ENCODE measurements at regions not wholly inside any gene's neighbourhood (a gene's known extent, or its start where the extent isn't known, plus 50 kb on each side); places are given as distances from the start of the nearest gene placed in this dataset.

- Histone ChIP-seq H3K23me2 (ENCODE audit: low read depth, low read length) (no peaks in the 10 kb centered on the region), H3K4me1 (replicated peaks in 1 of 4; ENCODE audit: control insufficient read depth in 3 of 4, insufficient read depth in 4 of 4, low read length in 3 of 4) (no peaks in the 10 kb centered on the region), H3K4me3 (ENCODE audit: extremely low read depth in 1 of 4, insufficient read depth in 2 of 4, low read depth in 3 of 4, low read length in 4 of 4) (no peak overlapping the region), H2BK120ac (replicated peaks; ENCODE audit: low read depth, low read length) (no peak overlapping the region), H2AK5ac (ENCODE audit: low read depth, low read length) (no peak overlapping the region), H3K36me3 (ENCODE audit: control insufficient read depth in 2 of 4, insufficient read depth in 4 of 4, low read length in 3 of 4) (no peaks in the 10 kb centered on the region), H3K18ac (ENCODE audit: extremely low read depth, low read length) (no peak overlapping the region), H2BK12ac (ENCODE audit: low read depth, low read length) (no peak overlapping the region), H3K4me2 (ENCODE audit: insufficient read depth in 1 of 2, low read depth in 2 of 2, low read length in 2 of 2) (no peak overlapping the region), H4K8ac (ENCODE audit: extremely low read depth, insufficient read depth, low read length) (no peak overlapping the region), H3K9me3 (ENCODE audit: insufficient read depth in 2 of 2, low read depth in 1 of 2, low read length in 1 of 2) (no peaks in the 10 kb centered on the region), H3K56ac (replicated peaks; ENCODE audit: insufficient read length, low read depth, low read length) (no peak overlapping the region), H3K14ac (ENCODE audit: insufficient read length) (no peak overlapping the region), H3K79me1 (ENCODE audit: low read depth, low read length) (no peaks in the 10 kb centered on the region), H3K23ac (ENCODE audit: insufficient read length) (no peak overlapping the region), H3K27me3 (replicated peaks in 1 of 4; ENCODE audit: control insufficient read depth in 3 of 4, extremely low read depth in 1 of 4, insufficient read depth in 3 of 4, low read length in 3 of 4) (no peaks in the 10 kb centered on the region), H2BK20ac (ENCODE audit: low read length) (no peak overlapping the region), H3K9ac (replicated peaks in 1 of 4; ENCODE audit: extremely low read depth in 1 of 4, low read depth in 3 of 4, low read length in 3 of 4) (no peak overlapping the region), H2BK5ac (ENCODE audit: low read depth, low read length) (no peak overlapping the region), H4K20me1 (replicated peaks in 1 of 2; ENCODE audit: control insufficient read depth in 1 of 2, insufficient read depth in 2 of 2, low read length in 2 of 2) (no peaks in the 10 kb centered on the region), H3K4ac (replicated peaks; ENCODE audit: insufficient read length, low read depth, low read length) (no peak overlapping the region), H3K27ac (ENCODE audit: low read depth, low read length) (no peak overlapping the region), H4K91ac (replicated peaks; ENCODE audit: insufficient read length, low read length) (no peak overlapping the region), H2AFZ (ENCODE audit: low read length) (no peak overlapping the region), H2BK15ac (ENCODE audit: low read length) (no peak overlapping the region), H3K79me2 (ENCODE audit: control insufficient read depth in 1 of 2, insufficient read depth in 2 of 2, low read length in 2 of 2) (no peaks in the 10 kb centered on the region), H4K5ac (ENCODE audit: insufficient read length, low read depth, low read length) (no peak overlapping the region)
- POLR2A ChIA-PET (ENCODE audit: partially characterized antibody), result no interaction called here
- no peak for FAIRE-seq
- TF ChIP-seq HDAC2 (IDR thresholded peaks at IDR 0.05; ENCODE audit: borderline replicate concordance in 1 of 2, low read depth in 2 of 2, low read length in 2 of 2), result no peak
- no peak for TF ChIP-seq SIX5 (IDR thresholded peaks at IDR 0.05; ENCODE audit: low read depth, low read length)
- no peak for TF ChIP-seq HDAC6 (IDR thresholded peaks at IDR 0.05; ENCODE audit: low read depth, low read length)
- DNase-seq (ENCODE audit: low read depth in 1 of 2, low spot score in 2 of 2), result no peak
- CTCF ChIA-PET (ENCODE audit: partially characterized antibody), result interaction anchor here (0.9 kb wide), 1 partner anchor 220 kb away, joined by 3 read pairs; no protein-coding TSS in a partner anchor
Measured at GRCh38 chr4:30939069-30939468, 218.9 kb downstream of the PCDH7 start.
